DND-41 (cell line): ENCODE measurements at regions not wholly inside any gene's neighbourhood (a gene's known extent, or its start where the extent isn't known, plus 50 kb on each side); places are given as distances from the start of the nearest gene placed in this dataset.

ENCODE experiments used
- CTCF ChIP-seq: IDR thresholded peaks from 2 replicates; pipeline ENCODE4 v1.5.1; 2012; ENCODE audit warnings: borderline replicate concordance, low read length, moderate library complexity, mild to moderate bottlenecking; ENCODE audit not compliant: poor library complexity, severe bottlenecking; ENCODE audit errors: extremely low read depth
- EZH2 ChIP-seq: IDR thresholded peaks from 3 replicates; pipeline ENCODE4 v1.6.1; 2012; ENCODE audit warnings: borderline replicate concordance, low read depth, mild to moderate bottlenecking, moderate library complexity, low read length, inconsistent platforms; ENCODE audit not compliant: severe bottlenecking

- no peak for TF ChIP-seq CTCF
- TF ChIP-seq EZH2: no peak
Observed at GRCh38 chr3:163548015-163548414, 1530.3 kb downstream of the SI start.
